Endothelial cell of umbilical vein (primary cell): ENCODE measurements at regions not wholly inside any gene's neighbourhood (a gene's known extent, or its start where the extent isn't known, plus 50 kb on each side); places are given as distances from the start of the nearest gene placed in this dataset.

ENCODE experiments used
- BruUV-seq: library from RNA; stranded (reverse); fragments of 400-500 nt; replicated peaks from 2 replicates; lab custom pipeline; 2021; lab: Mats Ljungman, UMichigan
- CTCF ChIA-PET: fragments of 300-600, 350-600 bp; sonication (Branson Sonifier 250); formaldehyde crosslinking; loops from one replicate; lab custom pipeline; 2021; ENCODE audit warnings: antibody characterized with exemption, inconsistent platforms; lab: Charles Lee
- POLR2A ChIA-PET: fragments of 300-600, 350-600 bp; sonication (Branson Sonifier 250); formaldehyde crosslinking; loops from one replicate; lab custom pipeline; 2021; ENCODE audit warnings: antibody characterized with exemption, inconsistent platforms; lab: Charles Lee
- DNase-seq: peaks from one replicate; pipeline ENCODE4 v3.0.0-alpha.2; 2011; ENCODE audit warnings: low read depth, low spot score
- FAIRE-seq: peaks from 2 replicates; lab custom pipeline; 2011; peaks lifted over from hg19 to GRCh38; lab: Jason Lieb, UNC
- H2AFZ ChIP-seq: 2 replicates; pipeline ENCODE4 v1.6.0; 2012; ENCODE audit warnings: low read depth, low read length, control low read depth, inconsistent platforms
- H3K27ac ChIP-seq: 2 replicates; pipeline ENCODE4 v1.5.1; 2011; ENCODE audit warnings: low read depth, mild to moderate bottlenecking, control low read depth, low read length, moderate library complexity; ENCODE audit not compliant: insufficient read depth
- H3K27me3 ChIP-seq, 2 experiments: 2 replicates each; pipeline versions ENCODE4 v1.6.0 to v1.6.1; 2011; ENCODE audit warnings: low read length in 2 of 2, mixed read lengths in 1 of 2; ENCODE audit not compliant: control insufficient read depth in 2 of 2, insufficient read depth in 2 of 2
- H3K36me3 ChIP-seq, 2 experiments: 2 replicates in 1 of 2; 3 replicates in 1 of 2; pipeline ENCODE4 v1.5.1; 2011; ENCODE audit warnings: low read length in 2 of 2, mild to moderate bottlenecking in 1 of 2, moderate library complexity in 1 of 2; ENCODE audit not compliant: control insufficient read depth in 2 of 2, insufficient read depth in 2 of 2; ENCODE audit errors: extremely low read depth in 1 of 2
- H3K4me1 ChIP-seq: 3 replicates; pipeline ENCODE4 v1.5.1; 2011; ENCODE audit warnings: mild to moderate bottlenecking, low read length; ENCODE audit not compliant: control insufficient read depth, insufficient read depth; ENCODE audit errors: extremely low read depth
- H3K4me2 ChIP-seq: 2 replicates; pipeline ENCODE4 v1.6.1; 2011; ENCODE audit warnings: low read length, control low read depth, mixed read lengths; ENCODE audit not compliant: insufficient read depth
- H3K4me3 ChIP-seq, 3 experiments: fragments of 200-600 bp in 1 of 3; sonication (generic), shearing (Covaris generic) in 1 of 3; replicated peaks in 1 of 3; 2 replicates each; pipeline ENCODE4 v1.5.1; 2011 to 2016; ENCODE audit warnings: control low read depth in 3 of 3, low read length in 3 of 3, mild to moderate bottlenecking in 2 of 3, inconsistent platforms in 1 of 3, low read depth in 1 of 3, moderate library complexity in 1 of 3; ENCODE audit not compliant: insufficient read depth in 1 of 3
- H3K79me2 ChIP-seq: 2 replicates; pipeline ENCODE4 v1.6.0; 2012; ENCODE audit warnings: low read length, inconsistent platforms; ENCODE audit not compliant: control insufficient read depth, insufficient read depth
- H3K9ac ChIP-seq: replicated peaks from 2 replicates; pipeline ENCODE3; 2011; ENCODE audit warnings: low read length, control low read depth; ENCODE audit not compliant: insufficient read depth; ENCODE audit errors: extremely low read depth
- H3K9me1 ChIP-seq: replicated peaks from 3 replicates; pipeline ENCODE4 v1.6.0; 2011; ENCODE audit warnings: mild to moderate bottlenecking, low read length; ENCODE audit not compliant: control insufficient read depth, insufficient read depth; ENCODE audit errors: extremely low read depth
- H3K9me3 ChIP-seq: replicated peaks from 2 replicates; pipeline ENCODE4 v1.5.1; 2012; ENCODE audit warnings: low read length, inconsistent platforms; ENCODE audit not compliant: control insufficient read depth, insufficient read depth
- H4K20me1 ChIP-seq: replicated peaks from 2 replicates; pipeline ENCODE3; 2011; ENCODE audit warnings: mild to moderate bottlenecking, low read length; ENCODE audit not compliant: control insufficient read depth, insufficient read depth; ENCODE audit errors: extremely low read depth
- EZH2 ChIP-seq: IDR thresholded peaks from 2 replicates; pipeline ENCODE4 v1.6.1; 2012; ENCODE audit warnings: borderline replicate concordance, low read depth, mild to moderate bottlenecking, moderate library complexity, low read length, inconsistent platforms; ENCODE audit not compliant: severe bottlenecking
- FOS ChIP-seq: IDR thresholded peaks from 2 replicates; pipeline ENCODE4 v1.6.1; 2011; ENCODE audit warnings: mild to moderate bottlenecking, low read length, moderate library complexity, borderline replicate concordance; ENCODE audit not compliant: insufficient read depth
- GATA2 ChIP-seq: IDR thresholded peaks from 2 replicates; pipeline ENCODE4 v1.7.0; 2011; ENCODE audit warnings: low read depth, mild to moderate bottlenecking, moderate library complexity, mixed read lengths, low read length; ENCODE audit not compliant: insufficient read length, insufficient read depth
- JUN ChIP-seq: IDR thresholded peaks from 2 replicates; pipeline ENCODE4 v1.6.1; 2011; ENCODE audit warnings: borderline replicate concordance, low read depth; ENCODE audit not compliant: insufficient read length, insufficient read depth
- MYC ChIP-seq: IDR thresholded peaks from one replicate; pipeline ENCODE4 v1.6.1; 2011; ENCODE audit warnings: mild to moderate bottlenecking, low read depth, low read length
- POLR2A ChIP-seq: IDR thresholded peaks from 2 replicates; pipeline ENCODE4 v1.6.1; 2012; ENCODE audit warnings: low read depth, mild to moderate bottlenecking, control low read depth, low read length
- POLR2AphosphoS5 ChIP-seq: IDR thresholded peaks from 2 replicates; pipeline ENCODE4 v1.6.1; 2012; ENCODE audit warnings: low read depth, mild to moderate bottlenecking, control low read depth, low read length, moderate library complexity; ENCODE audit not compliant: insufficient read depth
- dilution Hi-C: fragments of 300-500 bp; cut with MboI; formaldehyde crosslinking; loops from one replicate; pipeline ENCODE4 v1.15.0; 2019; ENCODE audit warnings: low sequenced_read_pairs; ENCODE audit not compliant: extremely low pct_ligation_motif_present
- intact Hi-C: fragments of 100-400 bp; cut with micrococcal nuclease; formaldehyde crosslinking; loops from one replicate; pipeline ENCODE4 v1.10.0; 2022
- TF ChIP-seq, protein P1 (sequence below), 2 donors: IDR thresholded peaks; 1 replicate in 1 of 2; 2 replicates in 1 of 2; pipeline ENCODE4 v1.5.1; 2011; ENCODE audit warnings: low read length in 2 of 2, mild to moderate bottlenecking in 2 of 2, moderate library complexity in 2 of 2, control low read depth in 1 of 2, inconsistent platforms in 1 of 2, low read depth in 1 of 2; ENCODE audit not compliant: insufficient read depth in 1 of 2; ENCODE audit errors: extremely low read depth in 1 of 2
- TF ChIP-seq, protein P2 (sequence below): IDR thresholded peaks from 2 replicates; pipeline ENCODE4 v1.6.1; 2011; ENCODE audit not compliant: insufficient read depth, insufficient read length

DNA sequence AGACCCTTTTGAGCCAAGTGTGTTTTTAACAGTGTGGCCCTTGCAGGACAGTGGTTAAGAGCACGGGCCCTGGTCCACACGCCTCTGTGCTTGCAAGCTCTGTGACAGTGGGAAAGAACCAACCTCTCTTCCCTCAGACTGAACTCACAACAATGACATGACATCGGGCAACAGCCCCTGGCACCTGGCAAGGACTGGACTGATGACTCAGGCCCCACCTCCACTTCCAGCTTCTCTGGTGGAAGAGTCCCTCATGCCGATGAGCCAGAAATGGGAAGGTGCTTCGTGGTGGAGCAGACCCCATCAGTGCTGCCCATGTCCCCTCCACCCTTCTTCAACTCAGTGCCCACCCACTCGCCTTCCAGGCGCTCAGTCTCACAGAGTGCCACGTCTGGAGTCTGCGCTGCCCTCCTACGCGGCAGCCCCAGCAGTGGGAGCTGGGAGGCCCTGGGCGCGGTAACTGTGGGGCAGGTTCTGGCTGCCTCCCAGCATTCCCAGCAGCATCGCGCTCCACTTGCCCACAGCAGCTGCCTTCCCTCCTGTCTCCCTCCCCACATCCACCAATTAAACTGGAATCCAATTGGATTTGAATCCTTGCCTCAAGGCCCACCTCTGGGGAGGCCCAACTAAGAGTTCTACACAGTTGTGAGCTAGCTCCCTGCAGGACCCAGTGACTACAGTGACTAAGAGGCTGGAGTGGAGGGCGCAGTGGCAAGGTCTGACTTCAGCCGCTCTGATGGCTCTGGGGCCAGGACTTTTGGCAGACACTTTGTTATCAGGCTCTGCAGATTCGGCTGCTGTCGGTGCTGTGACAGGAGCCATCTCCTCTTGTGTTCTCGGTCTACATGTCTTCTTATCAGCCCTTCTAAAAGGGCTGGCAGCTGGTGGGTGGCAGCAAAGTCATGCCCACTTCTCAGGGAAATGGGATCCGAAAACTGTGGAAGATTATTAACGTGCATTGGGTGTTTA is 156.8 kb upstream of the MLN start:
- FAIRE-seq (no peak), DNase-seq (no peak)
- no peak overlapping the region for H3K4me3 ChIP-seq
- no peak overlapping the region for H2AFZ ChIP-seq
- ChIA-PET POLR2A (no interaction called here), CTCF (interaction anchor here (1.0 to 2.4 kb wide), 5 partner anchors 9 to 201 kb away, joined by 3 to 8 read pairs (median 5); no protein-coding TSS in a partner anchor)
- H3K27ac ChIP-seq, result no peak overlapping the region
- no peaks in the 10 kb centered on the region for H3K36me3 ChIP-seq
- no peak overlapping the region for H3K9ac ChIP-seq
- intact Hi-C loops (no loop called here), dilution Hi-C loops (no loop called here)
- no peaks in the 10 kb centered on the region for H4K20me1 ChIP-seq
- H3K4me1 ChIP-seq, result no peaks in the 10 kb centered on the region
- H3K79me2 ChIP-seq, result no peaks in the 10 kb centered on the region
- H3K4me2 ChIP-seq, result no peak overlapping the region
- no TSS peak for BruUV-seq
- H3K9me1 ChIP-seq, result no peaks in the 10 kb centered on the region
- no peaks in the 10 kb centered on the region for H3K9me3 ChIP-seq
- no peaks in the 10 kb centered on the region for H3K27me3 ChIP-seq
- TF ChIP-seq FOS (no peak), EZH2 (no peak), POLR2AphosphoS5 (no peak), JUN (no peak), POLR2A (no peak), MYC (no peak), GATA2 (no peak)
- TF ChIP-seq, protein P1, sequence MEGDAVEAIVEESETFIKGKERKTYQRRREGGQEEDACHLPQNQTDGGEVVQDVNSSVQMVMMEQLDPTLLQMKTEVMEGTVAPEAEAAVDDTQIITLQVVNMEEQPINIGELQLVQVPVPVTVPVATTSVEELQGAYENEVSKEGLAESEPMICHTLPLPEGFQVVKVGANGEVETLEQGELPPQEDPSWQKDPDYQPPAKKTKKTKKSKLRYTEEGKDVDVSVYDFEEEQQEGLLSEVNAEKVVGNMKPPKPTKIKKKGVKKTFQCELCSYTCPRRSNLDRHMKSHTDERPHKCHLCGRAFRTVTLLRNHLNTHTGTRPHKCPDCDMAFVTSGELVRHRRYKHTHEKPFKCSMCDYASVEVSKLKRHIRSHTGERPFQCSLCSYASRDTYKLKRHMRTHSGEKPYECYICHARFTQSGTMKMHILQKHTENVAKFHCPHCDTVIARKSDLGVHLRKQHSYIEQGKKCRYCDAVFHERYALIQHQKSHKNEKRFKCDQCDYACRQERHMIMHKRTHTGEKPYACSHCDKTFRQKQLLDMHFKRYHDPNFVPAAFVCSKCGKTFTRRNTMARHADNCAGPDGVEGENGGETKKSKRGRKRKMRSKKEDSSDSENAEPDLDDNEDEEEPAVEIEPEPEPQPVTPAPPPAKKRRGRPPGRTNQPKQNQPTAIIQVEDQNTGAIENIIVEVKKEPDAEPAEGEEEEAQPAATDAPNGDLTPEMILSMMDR (IDR thresholded peaks at IDR 0.05; ENCODE audit: extremely low read depth in 1 of 2, insufficient read depth in 1 of 2, low read depth in 1 of 2, low read length in 2 of 2), result no peak
- TF ChIP-seq, protein P2, sequence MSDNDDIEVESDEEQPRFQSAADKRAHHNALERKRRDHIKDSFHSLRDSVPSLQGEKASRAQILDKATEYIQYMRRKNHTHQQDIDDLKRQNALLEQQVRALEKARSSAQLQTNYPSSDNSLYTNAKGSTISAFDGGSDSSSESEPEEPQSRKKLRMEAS, result no peak
